Testis (tissue), 2 donors: ENCODE measurements at regions not wholly inside any gene's neighbourhood (a gene's known extent, or its start where the extent isn't known, plus 50 kb on each side); places are given as distances from the start of the nearest gene placed in this dataset.

Experiments
- CTCF ChIP-seq, 3 experiments: fragments of 450-650 bp in 2 of 3; fragments of 200-600 bp in 1 of 3; sonication (generic) in 1 of 3; IDR thresholded peaks; one replicate each; pipeline ENCODE4 v1.5.1; 2016 to 2019; ENCODE audit warnings: antibody characterized with exemption in 3 of 3, mild to moderate bottlenecking in 2 of 3, moderate library complexity in 1 of 3
- POLR2A ChIP-seq: fragments of 450-650 bp; IDR thresholded peaks from one replicate; pipeline ENCODE4 v1.6.1; 2017; ENCODE audit warnings: antibody characterized with exemption, mild to moderate bottlenecking, moderate library complexity

GRCh38 chr4:97027728-97028410, 1115.4 kb downstream of the STPG2 start:
- no peak for TF ChIP-seq CTCF (IDR thresholded peaks at IDR 0.05)
- no peak for TF ChIP-seq POLR2A
